ENCODE measurements at regions not wholly inside any gene's neighbourhood (a gene's known extent, or its start where the extent isn't known, plus 50 kb on each side); places are given as distances from the start of the nearest gene placed in this dataset.

GRCh38 chr17:77637818-77638575 is 320.5 kb upstream of the TNRC6C start:
- DNase-seq (ENCODE audit: low read depth, low spot score): no peak
- no peak overlapping the region for H3K27ac ChIP-seq

GRCh38 chr17:77640252-77640651 is 318.3 kb upstream of the TNRC6C start:
- no peak overlapping the region for H3K27ac ChIP-seq
- no peak for DNase-seq (ENCODE audit: low read depth, low spot score)

GRCh38 chr17:77640916-77641605 is 317.4 kb upstream of the TNRC6C start:
- no peak for DNase-seq (ENCODE audit: low read depth, low spot score)
- no peak overlapping the region for H3K27ac ChIP-seq

- no peak overlapping the region for H3K27ac ChIP-seq
- no peak for DNase-seq (ENCODE audit: low read depth, low spot score)
Observed at GRCh38 chr17:77641718-77642117, 316.8 kb upstream of the TNRC6C start.

- no peak for DNase-seq (ENCODE audit: low read depth, low spot score)
- no peak overlapping the region for H3K27ac ChIP-seq
Observed at GRCh38 chr17:77644181-77645071, 314.1 kb upstream of the TNRC6C start.

- no peak for DNase-seq (ENCODE audit: low read depth, low spot score)
Observed at GRCh38 chr17:77645072-77646045, 313.1 kb upstream of the TNRC6C start.

GRCh38 chr17:77646046-77646430 is 312.5 kb upstream of the TNRC6C start:
- no peak for DNase-seq (ENCODE audit: low read depth, low spot score)
- H3K27ac ChIP-seq: no peak overlapping the region

More at GRCh38 chr17:77645072-77646045, 313.1 kb upstream of the TNRC6C start:
- no peak overlapping the region for H3K27ac ChIP-seq

- H3K27ac ChIP-seq: no peak overlapping the region
- no peak for DNase-seq (ENCODE audit: low read depth, low spot score)
Observed at GRCh38 chr17:77647531-77647930, 311.0 kb upstream of the TNRC6C start.

GRCh38 chr17:77649717-77650211 is 308.7 kb upstream of the TNRC6C start:
- no peak for DNase-seq (ENCODE audit: low read depth, low spot score)

GRCh38 chr17:77651988-77652387 is 306.5 kb upstream of the TNRC6C start:
- H3K27ac ChIP-seq: no peak overlapping the region
- DNase-seq (ENCODE audit: low read depth, low spot score): no peak

More at GRCh38 chr17:77649717-77650211, 308.7 kb upstream of the TNRC6C start:
- no peak overlapping the region for H3K27ac ChIP-seq

- no peak for DNase-seq (ENCODE audit: low read depth, low spot score)
- no peak overlapping the region for H3K27ac ChIP-seq
Observed at GRCh38 chr17:77654296-77654695, 304.2 kb upstream of the TNRC6C start.

- no peak overlapping the region for H3K27ac ChIP-seq
- DNase-seq (ENCODE audit: low read depth, low spot score): no peak
Observed at GRCh38 chr17:77654850-77655249, 303.7 kb upstream of the TNRC6C start.

- H3K27ac ChIP-seq: no peak overlapping the region
- DNase-seq (ENCODE audit: low read depth, low spot score): no peak
Observed at GRCh38 chr17:77656054-77656453, 302.4 kb upstream of the TNRC6C start.

GRCh38 chr17:77657839-77658238 is 300.7 kb upstream of the TNRC6C start:
- no peak overlapping the region for H3K27ac ChIP-seq
- DNase-seq (ENCODE audit: low read depth, low spot score): no peak

GRCh38 chr17:77660524-77660923 is 298.0 kb upstream of the TNRC6C start:
- no peak overlapping the region for H3K27ac ChIP-seq
- no peak for DNase-seq (ENCODE audit: low read depth, low spot score)

GRCh38 chr17:77662833-77663232 is 295.7 kb upstream of the TNRC6C start:
- H3K27ac ChIP-seq: no peak overlapping the region
- DNase-seq (ENCODE audit: low read depth, low spot score): no peak

GRCh38 chr17:77664097-77664729 is 294.3 kb upstream of the TNRC6C start:
- no peak overlapping the region for H3K27ac ChIP-seq
- no peak for DNase-seq (ENCODE audit: low read depth, low spot score)

GRCh38 chr17:77665833-77666232 is 292.7 kb upstream of the TNRC6C start:
- DNase-seq (ENCODE audit: low read depth, low spot score): no peak
- H3K27ac ChIP-seq: no peak overlapping the region

GRCh38 chr17:77666462-77666861 is 292.0 kb upstream of the TNRC6C start:
- H3K27ac ChIP-seq: no peak overlapping the region
- no peak for DNase-seq (ENCODE audit: low read depth, low spot score)
